Heart right ventricle (tissue), 16 donors: ENCODE measurements at regions not wholly inside any gene's neighbourhood (a gene's known extent, or its start where the extent isn't known, plus 50 kb on each side); places are given as distances from the start of the nearest gene placed in this dataset.

ENCODE experiments used
- ATAC-seq, 8 donors: fragments of 200-7000 bp; cut with Tn5 transposase; one replicate each; pipeline ENCODE4 v1.9.1; 2020; ENCODE audit warnings: mild to moderate bottlenecking in 8 of 8, moderate library complexity in 8 of 8, moderate number of reproducible peaks in 1 of 8
- DNase-seq, 2 donors: peaks; one replicate each; pipeline ENCODE4 v3.0.0-alpha.2; 2020
- H3K27ac ChIP-seq, 10 donors: fragments of 200-600 bp; sonication (generic) in 2 of 10; one replicate each; pipeline versions ENCODE4 v1.5.0 to v1.8.0; 2020 to 2022; ENCODE audit warnings: mild to moderate bottlenecking in 3 of 10
- H3K27me3 ChIP-seq, 7 donors: fragments of 200-600 bp; one replicate each; pipeline ENCODE4 v1.8.0; 2021 to 2022; ENCODE audit warnings: mild to moderate bottlenecking in 2 of 7
- H3K36me3 ChIP-seq, 9 donors: fragments of 200-600 bp; sonication (generic) in 1 of 9; one replicate each; pipeline versions ENCODE4 v1.5.0 to v1.8.0; 2020 to 2022; ENCODE audit warnings: mild to moderate bottlenecking in 2 of 9
- H3K4me1 ChIP-seq, 9 donors: fragments of 200-600 bp; sonication (generic) in 1 of 9; one replicate each; pipeline versions ENCODE4 v1.5.0 to v1.8.0; 2020 to 2022; ENCODE audit warnings: mild to moderate bottlenecking in 4 of 9
- H3K4me3 ChIP-seq, 10 donors: fragments of 200-600 bp; sonication (generic) in 2 of 10; one replicate each; pipeline versions ENCODE4 v1.5.0 to v1.8.0; 2020 to 2022; ENCODE audit warnings: mild to moderate bottlenecking in 7 of 10, moderate library complexity in 2 of 10
- H3K9me3 ChIP-seq, 11 donors: fragments of 200-600 bp in 10 of 11; sonication (generic) in 2 of 11; one replicate each; pipeline versions ENCODE4 v1.5.0 to v1.8.0; 2013 to 2022; ENCODE audit warnings: mild to moderate bottlenecking in 2 of 11, control low read depth in 1 of 11, moderate library complexity in 1 of 11
- WGBS, 2 donors: extraction: QIAGEN DNeasy Blood & Tissue Kit; methylation state at CpG; one replicate each; pipeline ENCODE4 v1.1.7; 2013; ENCODE audit warnings: inconsistent platforms in 1 of 2; 5-methylcytosine and 5-hydroxymethylcytosine counted together
- intact Hi-C, 10 donors: fragments of 100-400 bp; cut with DNase I; formaldehyde crosslinking; loops; one replicate each; pipeline versions ENCODE4 v1.11.1 to v1.14.2; 2022
- TF ChIP-seq, protein P1 (sequence below), 9 donors: fragments of 200-600 bp; sonication (generic) in 2 of 9; IDR thresholded peaks; one replicate each; pipeline versions ENCODE4 v1.5.0 to v1.8.0; 2021 to 2022; ENCODE audit warnings: antibody characterized with exemption in 9 of 9, mild to moderate bottlenecking in 5 of 9, moderate library complexity in 1 of 9
- donor health status: Arrhythmogenic right ventricular cardiomyopathy.
- donor health status: ischemic (EF 13 %, LVEDD 7.1; RV severe dilation, severe dysfunction).
- donor health status: healthy with polysubstance abuse.
- donor health status: DM: no; HTN: yes; CAD: no.
- donor health status: DM: no; HTN: no; CAD: no.
- donor health status: ischemic (EF 25% LVEDD 6.9; RV normal size, moderate dysfunction).
- donor health status: ischemic (EF 25% LVEDD 5.7; RV mildly dilated, moderate dysfunction).
- donor health status: healthy.
- donor health status: DM: yes; HTN: yes; CAD: no.
- donor health status: Ischemic cardiomyopathy.
- donor health status: ischemic (EF 35%, LVEDD 5.7; RV mildly dilated, moderate dysfunction).
- donor health status: nonischemic (EF 11% LVEDD 7.7; RV severe dilation, severe dysfunction).
- donor health status: DM: yes; HTN: yes; CAD: no.
- donor health status: PGD.
- donor health status: ischemic (EF 29% LVEDD 5.4; RV normal size, mild dysfunction).
- donor health status: nonischemic (EF 23%, LVEDD 6.1; RV moderate dilation, normal function).

DNA sequence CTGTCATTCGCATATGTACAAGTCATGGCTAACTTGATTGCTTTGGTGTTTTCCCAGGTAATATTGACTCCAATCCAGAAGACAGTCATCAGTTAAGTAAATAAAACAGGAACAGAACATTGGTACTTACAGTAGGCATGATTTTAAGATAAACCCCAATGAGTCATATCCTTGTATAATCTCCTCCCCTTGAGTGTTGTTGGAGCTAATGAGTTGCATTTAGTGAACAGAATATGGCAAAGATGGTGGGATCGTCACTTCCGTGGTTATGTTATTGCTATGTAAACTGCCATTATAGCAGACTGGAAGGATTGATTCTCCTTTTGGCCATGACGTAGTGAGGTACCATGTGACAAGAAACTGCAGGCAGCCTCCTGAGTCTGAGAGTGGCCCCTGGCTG, 102.2 kb downstream of the TMX1 start:
- WGBS, 2 donors = 94% methylated on average over 4 of the region's 4 CpGs
- Histone ChIP-seq H3K9me3 (peaks cover 0 to 6% (median 0%) of the 10 kb centered on the region in 11 donors), H3K27ac (no peak overlapping the region), H3K4me3 (no peak overlapping the region), H3K27me3 (no peaks in the 10 kb centered on the region), H3K4me1 (peaks cover 0 to 2% (median 0%) of the 10 kb centered on the region in 9 donors), H3K36me3 (no peaks in the 10 kb centered on the region)
- DNase-seq = no peak
- no peak for ATAC-seq
- intact Hi-C loops = no loop called here
- TF ChIP-seq, protein P1, sequence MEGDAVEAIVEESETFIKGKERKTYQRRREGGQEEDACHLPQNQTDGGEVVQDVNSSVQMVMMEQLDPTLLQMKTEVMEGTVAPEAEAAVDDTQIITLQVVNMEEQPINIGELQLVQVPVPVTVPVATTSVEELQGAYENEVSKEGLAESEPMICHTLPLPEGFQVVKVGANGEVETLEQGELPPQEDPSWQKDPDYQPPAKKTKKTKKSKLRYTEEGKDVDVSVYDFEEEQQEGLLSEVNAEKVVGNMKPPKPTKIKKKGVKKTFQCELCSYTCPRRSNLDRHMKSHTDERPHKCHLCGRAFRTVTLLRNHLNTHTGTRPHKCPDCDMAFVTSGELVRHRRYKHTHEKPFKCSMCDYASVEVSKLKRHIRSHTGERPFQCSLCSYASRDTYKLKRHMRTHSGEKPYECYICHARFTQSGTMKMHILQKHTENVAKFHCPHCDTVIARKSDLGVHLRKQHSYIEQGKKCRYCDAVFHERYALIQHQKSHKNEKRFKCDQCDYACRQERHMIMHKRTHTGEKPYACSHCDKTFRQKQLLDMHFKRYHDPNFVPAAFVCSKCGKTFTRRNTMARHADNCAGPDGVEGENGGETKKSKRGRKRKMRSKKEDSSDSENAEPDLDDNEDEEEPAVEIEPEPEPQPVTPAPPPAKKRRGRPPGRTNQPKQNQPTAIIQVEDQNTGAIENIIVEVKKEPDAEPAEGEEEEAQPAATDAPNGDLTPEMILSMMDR (IDR thresholded peaks at IDR 0.05) = no peak

DNA sequence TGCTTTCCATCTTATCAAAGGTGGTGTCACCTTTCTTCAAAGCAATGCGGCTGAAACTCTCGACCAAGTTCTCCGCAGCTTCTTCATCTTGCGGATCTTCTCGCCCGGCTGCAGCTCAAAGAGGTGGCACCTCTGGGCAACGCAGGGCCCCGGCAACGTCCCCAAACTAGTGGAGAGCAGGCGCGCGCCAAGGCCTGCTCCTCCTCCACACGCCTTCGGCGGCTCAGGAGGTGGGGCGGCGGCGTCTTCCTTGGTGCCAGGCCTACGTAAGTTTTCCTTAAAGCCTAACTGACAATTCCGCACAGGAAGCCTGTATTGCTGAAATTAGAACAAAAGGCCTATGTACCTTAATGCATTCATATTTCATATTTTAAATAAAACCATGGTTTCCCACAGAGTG, 112.0 kb downstream of the TMX1 start:
- Histone ChIP-seq H3K4me1 (no peaks in the 10 kb centered on the region), H3K27ac (no peak overlapping the region), H3K9me3 (peaks cover 0 to 4% (median 0%) of the 10 kb centered on the region in 11 donors), H3K4me3 (no peak overlapping the region), H3K36me3 (no peaks in the 10 kb centered on the region), H3K27me3 (no peaks in the 10 kb centered on the region)
- TF ChIP-seq, protein P1 (IDR thresholded peaks at IDR 0.05) = no peak
- intact Hi-C loops = no loop called here
- ATAC-seq (no peak), DNase-seq (no peak)
- WGBS, 2 donors = 92 to 94% methylated on average over 20 of the region's 20 CpGs

DNA sequence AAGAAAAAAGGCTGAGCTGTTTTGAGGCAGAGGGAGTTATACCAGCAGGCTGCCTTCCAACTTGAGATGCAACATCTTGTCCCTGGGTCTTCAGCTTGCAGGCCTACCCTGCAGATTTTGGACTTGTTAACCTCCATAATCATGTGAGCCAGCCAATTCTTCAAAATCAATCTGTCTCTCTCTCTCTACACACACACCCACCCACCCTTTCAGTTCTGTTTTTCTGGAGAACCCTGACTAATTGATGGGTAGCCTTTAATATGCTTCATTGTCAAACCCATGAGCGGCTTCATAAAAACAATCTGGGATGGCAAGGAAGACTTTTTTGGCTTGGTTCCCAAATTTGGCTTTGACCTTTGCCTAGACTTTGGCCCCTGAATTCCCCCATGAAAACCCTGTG, 113.9 kb downstream of the TMX1 start:
- ATAC-seq (no peak), DNase-seq (no peak)
- Histone ChIP-seq H3K4me1 (no peaks in the 10 kb centered on the region), H3K27ac (no peak overlapping the region), H3K4me3 (no peak overlapping the region), H3K9me3 (no peaks in the 10 kb centered on the region), H3K27me3 (no peaks in the 10 kb centered on the region), H3K36me3 (no peaks in the 10 kb centered on the region)
- TF ChIP-seq, protein P1 (IDR thresholded peaks at IDR 0.05) = no peak
- intact Hi-C loops = no loop called here
- 96 to 97% methylated on average over 1 of the region's 1 CpG for WGBS, 2 donors

DNA sequence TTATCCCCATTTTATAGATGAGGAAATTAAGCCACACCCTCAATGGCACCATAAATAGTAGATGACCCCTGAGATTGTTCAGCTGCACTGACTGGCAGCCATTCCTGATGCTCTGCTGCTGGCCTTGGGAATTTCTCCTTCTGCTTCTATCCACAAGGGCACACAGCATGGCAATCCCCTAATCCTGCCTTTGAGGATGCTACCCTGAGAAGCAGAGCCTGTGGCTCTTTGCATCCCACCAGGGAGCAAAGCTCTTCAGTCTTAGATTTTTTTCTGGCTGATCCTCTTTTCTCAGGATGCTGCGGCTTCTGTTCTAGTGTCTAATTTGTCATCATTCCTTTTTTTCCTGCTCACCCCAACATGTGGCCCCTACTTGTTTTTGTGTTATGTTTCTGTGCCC, 114.8 kb downstream of the TMX1 start:
- H3K36me3 ChIP-seq = no peaks in the 10 kb centered on the region
- H3K27ac ChIP-seq = no peak overlapping the region
- WGBS, 2 donors = 91 to 100% methylated on average over 1 of the region's 1 CpG
- DNase-seq = no peak
- no peak overlapping the region for H3K4me3 ChIP-seq
- TF ChIP-seq, protein P1 (IDR thresholded peaks at IDR 0.05) = no peak
- H3K9me3 ChIP-seq = no peaks in the 10 kb centered on the region
- intact Hi-C loops = no loop called here
- ATAC-seq = no peak
- no peaks in the 10 kb centered on the region for H3K27me3 ChIP-seq
- H3K4me1 ChIP-seq = no peaks in the 10 kb centered on the region

DNA sequence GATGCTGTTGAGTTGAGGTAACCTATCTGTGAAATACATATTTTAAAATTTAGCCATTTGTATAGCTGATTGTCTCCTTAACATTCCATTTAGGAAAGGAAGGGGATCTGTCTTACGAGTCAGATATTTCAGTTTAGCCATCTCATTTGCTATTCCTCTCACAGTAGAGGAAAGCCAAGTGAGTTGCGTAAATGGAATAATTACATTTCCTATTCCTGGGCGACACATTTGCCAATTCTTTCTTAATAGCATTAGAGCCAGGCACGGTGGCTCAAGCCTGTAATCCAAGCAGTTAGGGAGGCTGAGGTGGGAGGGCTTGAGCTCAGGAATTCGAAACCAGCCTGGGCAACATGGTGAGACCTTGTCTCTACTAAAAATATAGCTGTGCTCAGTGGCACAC, 116.3 kb downstream of the TMX1 start:
- peaks cover 0 to 13% (median 2%) of the 10 kb centered on the region in 9 donors for H3K4me1 ChIP-seq
- H3K36me3 ChIP-seq = no peaks in the 10 kb centered on the region
- H3K9me3 ChIP-seq = no peaks in the 10 kb centered on the region
- no peak for ATAC-seq
- H3K27me3 ChIP-seq = no peaks in the 10 kb centered on the region
- no peak for DNase-seq
- intact Hi-C loops = no loop called here
- H3K4me3 ChIP-seq = no peak overlapping the region
- H3K27ac ChIP-seq = no peak overlapping the region
- TF ChIP-seq, protein P1 (IDR thresholded peaks at IDR 0.05) = no peak
- WGBS, 2 donors = 73 to 79% methylated on average over 5 of the region's 5 CpGs
